NCI-H82 treated with DMSO at 0.1 percent for 48 hours (cell line): ENCODE measurements at regions not wholly inside any gene's neighbourhood (a gene's known extent, or its start where the extent isn't known, plus 50 kb on each side); places are given as distances from the start of the nearest gene placed in this dataset.
"Not testable (repeated sequence)": the region's sequence is repeated elsewhere in the genome, so short reads cannot be mapped to it uniquely, and the experiment has no call there.

ENCODE experiments used
- DNase-seq: peaks from one replicate; lab custom pipeline; 2025; ENCODE audit not compliant: unreplicated experiment; lab: John Stamatoyannopoulos, UW

GRCh38 chr12:75710361-75711069, 199.1 kb upstream of the KRR1 start:
- no peak for DNase-seq

GRCh38 chr12:75709503-75709902, 198.1 kb upstream of the KRR1 start:
- no peak for DNase-seq

DNA sequence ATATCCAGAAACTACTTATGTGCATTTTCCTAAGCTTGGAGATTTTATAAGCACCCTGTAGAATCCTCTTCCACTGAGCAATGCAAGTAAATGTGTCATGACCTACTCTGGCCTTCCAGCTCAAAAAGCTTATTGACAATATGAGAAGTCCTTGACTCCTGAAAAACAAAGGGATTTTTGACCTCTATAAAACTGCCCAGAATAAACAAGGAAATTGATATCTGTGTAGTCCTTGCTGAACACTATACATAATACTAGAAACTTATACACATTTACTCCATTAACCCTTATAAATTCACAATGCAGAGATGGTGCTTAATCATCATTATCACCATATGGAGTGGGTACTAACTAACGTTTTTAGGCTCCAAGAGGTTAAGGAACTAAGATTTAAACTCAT, 197.4 kb upstream of the KRR1 start:
- no peak for DNase-seq

DNA sequence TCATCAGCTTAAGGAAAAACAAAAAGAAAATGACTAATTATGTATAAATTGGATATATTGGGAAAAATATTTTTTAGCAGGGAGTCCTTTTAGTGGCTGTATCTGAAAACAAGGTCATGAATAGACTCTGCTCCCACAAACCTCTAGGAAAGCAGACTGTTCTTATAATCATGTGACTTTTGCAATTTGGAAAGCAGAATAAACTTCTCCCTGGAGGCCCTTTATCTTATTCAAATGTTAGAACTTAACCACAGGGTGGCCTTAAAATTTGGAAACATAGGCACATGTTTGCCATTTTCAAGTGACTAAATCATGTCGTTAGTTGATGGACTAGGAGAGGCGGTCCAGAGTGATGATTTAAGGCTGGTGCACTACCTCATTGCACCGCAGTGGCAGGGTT, 196.6 kb upstream of the KRR1 start:
- no peak for DNase-seq

GRCh38 chr12:75706786-75707605, 195.6 kb upstream of the KRR1 start:
- no peak for DNase-seq

- no peak for DNase-seq
These were observed 194.6 kb upstream of the KRR1 start for GRCh38 chr12:75705749-75706711.

- DNase-seq: no peak
These were observed 193.3 kb upstream of the KRR1 start for GRCh38 chr12:75704664-75705063.

- no peak for DNase-seq
These were observed 192.8 kb upstream of the KRR1 start for GRCh38 chr12:75704208-75704607.

DNA sequence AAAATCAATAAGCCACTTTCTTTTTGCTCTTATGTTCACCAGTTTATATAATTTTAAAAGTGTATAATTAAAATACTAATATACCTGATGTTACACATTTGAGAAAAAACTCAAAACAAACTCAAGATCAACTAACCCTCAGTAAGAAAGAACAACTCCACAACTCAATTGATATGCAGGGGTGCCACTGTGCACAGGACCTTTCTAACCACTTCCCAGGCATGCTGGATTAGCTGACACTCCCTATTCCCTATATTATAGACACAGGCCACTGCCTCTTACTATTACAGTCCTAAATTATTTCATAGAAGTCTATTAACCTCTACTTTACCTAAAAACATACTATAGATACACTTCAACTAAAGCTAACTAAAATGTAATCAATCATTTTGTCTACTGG, 191.7 kb upstream of the KRR1 start:
- no peak for DNase-seq

DNA sequence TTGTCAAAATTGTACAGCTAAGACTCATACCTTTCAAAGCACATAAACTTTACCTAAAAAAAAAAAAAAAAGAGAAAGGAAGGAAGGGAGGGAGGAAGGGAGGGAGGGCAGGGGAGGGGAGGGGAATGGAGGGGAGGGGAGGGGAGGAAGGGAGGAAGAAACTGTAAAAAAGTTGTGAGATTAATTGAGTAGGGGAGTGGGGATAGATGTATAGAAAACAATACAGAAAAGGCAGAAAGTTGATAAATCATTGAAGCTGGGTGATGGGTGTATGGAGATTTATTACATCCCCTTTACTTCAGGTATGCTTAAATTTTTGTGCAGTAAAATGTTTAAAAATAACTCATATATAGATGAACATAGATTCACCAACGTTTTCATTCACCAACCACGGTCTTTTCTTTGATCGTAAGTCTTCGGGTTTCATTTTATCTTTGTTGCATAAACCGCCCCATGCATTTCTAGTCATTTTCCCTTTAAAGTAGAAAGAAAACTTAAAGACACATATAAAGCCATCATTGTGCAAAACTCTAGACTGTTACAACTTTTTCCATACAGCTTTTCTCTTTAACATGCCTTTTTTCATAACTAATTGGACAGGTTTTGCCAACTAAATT, 191.2 kb upstream of the KRR1 start:
- DNase-seq: no peak

DNA sequence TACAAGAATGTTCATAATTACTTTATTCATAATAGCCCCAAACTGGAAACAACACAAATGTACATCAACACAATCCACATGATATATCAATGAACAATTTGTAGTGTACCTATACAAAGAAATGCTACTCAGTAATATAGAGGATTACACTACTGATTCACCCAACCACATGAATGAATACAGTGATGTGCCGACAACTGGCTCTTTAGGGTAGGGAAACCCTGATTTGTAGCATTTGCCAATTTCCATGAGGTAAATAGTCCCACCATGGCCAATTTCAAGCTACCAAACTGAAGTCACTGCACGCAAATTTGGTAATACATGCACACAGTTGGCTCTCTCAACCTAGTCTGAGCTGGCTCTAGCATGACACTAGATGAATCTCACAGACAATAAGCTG, 190.4 kb upstream of the KRR1 start:
- DNase-seq: no peak

- no peak for DNase-seq
These were observed 188.5 kb upstream of the KRR1 start for GRCh38 chr12:75699728-75700496.

GRCh38 chr12:75699251-75699650, 187.8 kb upstream of the KRR1 start:
- DNase-seq: no peak

- DNase-seq: no peak
These were observed 186.6 kb upstream of the KRR1 start for GRCh38 chr12:75698052-75698451.

DNA sequence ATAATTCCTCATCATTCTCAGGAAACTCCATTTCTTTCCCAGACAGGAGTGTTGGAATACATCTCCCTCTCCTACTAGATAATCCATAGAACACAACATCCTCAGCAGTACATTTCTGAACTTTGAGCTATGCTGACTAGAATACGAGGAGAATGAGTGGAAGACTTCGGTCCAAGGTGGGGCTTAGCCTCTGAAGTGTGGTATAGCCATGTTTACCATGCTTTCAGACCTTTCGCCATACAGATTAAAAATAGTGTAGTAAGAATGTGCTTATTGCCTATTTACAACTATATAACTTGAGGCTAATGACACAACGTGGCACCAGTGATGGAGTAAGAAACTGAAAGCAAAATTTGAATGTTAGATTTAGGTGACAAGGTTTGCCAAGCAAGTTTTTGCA, 184.5 kb upstream of the KRR1 start:
- no peak for DNase-seq

- DNase-seq: no peak
These were observed 183.3 kb upstream of the KRR1 start for GRCh38 chr12:75694534-75695268.

DNA sequence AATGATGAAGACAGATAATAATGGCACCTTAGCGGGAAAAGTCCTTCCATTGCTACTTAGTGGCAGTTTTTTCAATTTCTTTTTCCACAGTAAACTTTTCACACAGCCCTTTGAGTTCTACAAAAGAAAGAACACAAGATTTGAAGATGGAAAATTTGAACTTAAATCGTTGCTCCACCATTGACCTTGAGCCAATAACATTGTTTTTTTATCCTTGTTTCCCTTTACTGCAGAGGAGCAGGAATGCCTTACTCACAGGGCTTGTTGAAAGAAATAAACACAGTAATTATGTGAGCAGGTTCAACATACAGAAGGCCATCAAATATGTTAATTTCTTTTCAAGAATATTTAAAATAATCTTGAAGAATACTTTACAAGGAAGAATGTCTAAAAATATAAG, 181.5 kb upstream of the KRR1 start:
- no peak for DNase-seq

GRCh38 chr12:75690296-75690955, 179.0 kb upstream of the KRR1 start:
- DNase-seq: no peak

GRCh38 chr12:75686233-75686632, 174.8 kb upstream of the KRR1 start:
- DNase-seq: not testable (repeated sequence)
